T-helper 1 cell treated with Interleukin-12 subunit alpha and Interleukin-12 subunit beta and Interleukin-4 antibody, amounts not matched to agents 30 μg/mL and 1 μg/mL, for 36 hours (primary cell): ENCODE measurements at regions not wholly inside any gene's neighbourhood (a gene's known extent, or its start where the extent isn't known, plus 50 kb on each side); places are given as distances from the start of the nearest gene placed in this dataset.
"Not testable (repeated sequence)": the region's sequence is repeated elsewhere in the genome, so short reads cannot be mapped to it uniquely, and the experiment has no call there.

Experiments used
- H3K27ac Mint-ChIP-seq: one replicate; pipeline ENCODE4 v1.8.0; 2021; ENCODE audit warnings: mild to moderate bottlenecking, mixed read lengths
- H3K27me3 Mint-ChIP-seq: one replicate; pipeline ENCODE4 v1.8.0; 2021; ENCODE audit warnings: low read depth, mixed read lengths
- H3K36me3 Mint-ChIP-seq: one replicate; pipeline ENCODE4 v1.8.0; 2021; ENCODE audit warnings: low read depth, mixed read lengths
- H3K4me1 Mint-ChIP-seq: one replicate; pipeline ENCODE4 v1.8.0; 2021; ENCODE audit warnings: low read depth, mixed read lengths
- H3K4me3 Mint-ChIP-seq: one replicate; pipeline ENCODE4 v1.8.0; 2021; ENCODE audit warnings: mild to moderate bottlenecking, moderate library complexity, mixed read lengths
- H3K9me3 Mint-ChIP-seq: one replicate; pipeline ENCODE4 v1.8.0; 2021; ENCODE audit warnings: mixed read lengths

DNA sequence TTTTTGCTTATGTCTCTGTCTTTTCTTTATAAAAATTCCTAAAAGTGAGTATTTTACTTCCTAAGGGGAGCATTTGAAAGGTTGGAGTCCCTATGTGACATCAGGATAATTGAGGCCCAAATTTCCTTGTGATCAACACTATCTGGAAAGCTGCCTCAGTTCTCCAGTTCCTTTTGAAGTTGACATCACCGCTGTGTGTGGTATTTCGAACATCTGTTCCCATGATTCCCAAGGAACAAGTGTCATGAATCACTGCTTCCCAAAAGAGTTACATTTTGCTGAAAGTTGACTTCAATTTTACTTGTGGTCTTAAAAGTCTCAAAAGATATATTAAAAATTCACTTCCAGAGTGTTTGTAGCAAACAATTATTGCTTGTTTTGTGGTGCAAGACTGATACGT is 452.1 kb upstream of the RGMB start:
- Mint-ChIP-seq H3K9me3 (no peaks in the 10 kb centered on the region), H3K4me1 (no peaks in the 10 kb centered on the region), H3K36me3 (no peaks in the 10 kb centered on the region), H3K4me3 (no peak overlapping the region), H3K27me3 (no peaks in the 10 kb centered on the region), H3K27ac (no peak overlapping the region)

DNA sequence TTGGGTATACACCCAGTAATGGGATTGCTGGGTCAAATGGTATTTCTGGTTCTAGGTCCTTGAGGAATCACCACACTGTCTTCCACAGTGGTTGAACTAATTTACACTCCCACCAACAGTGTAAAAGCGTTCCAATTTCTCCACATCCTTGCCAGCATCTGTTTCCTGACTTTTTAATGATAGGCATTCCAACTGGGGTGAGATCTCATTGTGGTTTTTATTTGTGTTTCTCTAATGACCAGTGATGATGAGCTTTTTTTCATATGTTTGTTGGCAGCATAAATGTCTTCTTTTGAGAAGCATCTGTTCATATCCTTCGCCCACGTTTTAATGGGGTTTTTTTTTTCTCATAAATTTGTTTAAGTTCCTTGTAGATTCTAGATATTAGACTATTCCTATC is 448.3 kb upstream of the RGMB start:
- not testable (repeated sequence) for H3K36me3 Mint-ChIP-seq, H3K27ac Mint-ChIP-seq, H3K9me3 Mint-ChIP-seq, H3K4me3 Mint-ChIP-seq, H3K27me3 Mint-ChIP-seq, H3K4me1 Mint-ChIP-seq

DNA sequence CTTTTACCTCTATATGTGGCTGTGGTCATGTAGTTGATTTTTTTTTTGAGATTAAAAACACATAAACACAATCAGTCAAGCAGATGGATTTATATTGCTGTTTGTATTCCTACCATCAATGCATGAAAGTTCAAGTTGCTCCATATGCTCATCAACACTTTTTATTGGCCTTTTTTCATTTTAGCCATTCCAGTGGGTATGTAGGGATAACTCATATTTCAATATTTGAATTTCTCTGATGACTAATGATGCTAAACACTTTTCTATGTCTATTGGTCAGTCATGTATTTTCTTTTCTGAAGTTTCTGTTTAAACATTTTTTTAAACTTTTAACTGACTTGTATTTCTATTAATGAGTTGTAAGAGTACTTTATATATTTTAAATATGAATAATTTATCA is 445.4 kb upstream of the RGMB start:
- no peak overlapping the region for H3K4me3 Mint-ChIP-seq
- H3K27ac Mint-ChIP-seq, result no peak overlapping the region
- H3K27me3 Mint-ChIP-seq, result no peaks in the 10 kb centered on the region
- H3K36me3 Mint-ChIP-seq, result no peaks in the 10 kb centered on the region
- no peaks in the 10 kb centered on the region for H3K9me3 Mint-ChIP-seq
- H3K4me1 Mint-ChIP-seq, result no peaks in the 10 kb centered on the region

DNA sequence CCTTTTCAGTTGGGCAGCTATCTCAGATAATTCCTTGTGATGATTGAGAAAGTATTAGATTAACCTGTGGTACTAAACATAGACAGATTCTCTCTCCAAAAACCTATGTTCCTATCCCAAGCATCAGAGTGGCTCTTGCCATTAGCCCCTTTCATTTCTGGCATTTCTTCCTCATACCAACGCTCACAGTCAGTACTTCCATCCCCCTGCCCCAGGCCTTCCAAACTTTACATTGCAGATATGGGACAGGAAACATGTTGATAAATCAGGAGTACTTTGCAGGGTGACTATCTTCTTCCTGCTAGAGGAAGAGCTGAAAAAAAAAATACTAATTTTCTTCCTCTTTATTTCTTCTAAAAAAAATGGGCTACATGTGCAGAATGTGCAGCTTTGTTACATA is 442.6 kb upstream of the RGMB start:
- Mint-ChIP-seq H3K9me3 (no peaks in the 10 kb centered on the region), H3K27ac (no peak overlapping the region), H3K27me3 (no peaks in the 10 kb centered on the region), H3K4me3 (no peak overlapping the region), H3K4me1 (no peaks in the 10 kb centered on the region), H3K36me3 (no peaks in the 10 kb centered on the region)

DNA sequence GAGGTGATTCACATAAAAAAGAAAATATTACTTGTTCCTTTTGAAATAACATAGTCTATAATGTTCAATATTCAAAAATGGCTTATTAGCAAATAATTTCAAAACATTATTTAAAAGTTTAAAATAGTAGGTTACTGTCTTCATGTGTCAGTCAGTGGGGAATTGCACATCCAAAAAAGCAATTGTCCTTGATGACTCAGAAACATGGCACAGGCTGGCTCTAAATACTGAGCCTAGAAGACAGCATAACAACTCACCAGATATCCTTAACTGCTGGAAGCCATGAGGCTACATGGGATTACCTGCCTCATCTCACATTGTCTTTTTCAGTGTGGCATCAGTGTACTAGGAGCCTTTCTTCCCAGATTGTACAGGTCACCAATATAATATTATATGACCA is 439.5 kb upstream of the RGMB start:
- Mint-ChIP-seq H3K4me1 (no peaks in the 10 kb centered on the region), H3K9me3 (no peaks in the 10 kb centered on the region), H3K36me3 (no peaks in the 10 kb centered on the region), H3K27me3 (no peaks in the 10 kb centered on the region), H3K4me3 (no peak overlapping the region), H3K27ac (no peak overlapping the region)

DNA sequence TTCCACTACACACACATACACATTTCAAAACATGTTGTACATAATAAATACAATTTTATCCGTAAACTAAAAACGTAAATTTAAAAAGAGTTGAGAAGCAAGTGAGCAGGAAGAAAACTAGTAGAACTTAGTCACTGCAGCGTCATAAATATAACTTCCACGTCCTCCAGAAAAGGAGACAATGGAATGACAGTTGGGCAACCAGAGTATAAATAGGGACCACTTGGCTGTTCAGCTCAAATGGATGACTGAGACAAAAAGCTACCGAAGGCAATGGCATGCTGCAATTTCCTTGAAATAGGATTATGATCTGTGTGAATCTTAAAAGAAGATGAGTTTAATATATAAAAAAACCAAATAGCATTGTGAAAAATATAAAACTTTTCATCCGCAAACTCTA is 438.5 kb upstream of the RGMB start:
- Mint-ChIP-seq H3K27me3 (no peaks in the 10 kb centered on the region), H3K9me3 (no peaks in the 10 kb centered on the region), H3K4me1 (no peaks in the 10 kb centered on the region), H3K36me3 (no peaks in the 10 kb centered on the region), H3K4me3 (no peak overlapping the region), H3K27ac (no peak overlapping the region)

DNA sequence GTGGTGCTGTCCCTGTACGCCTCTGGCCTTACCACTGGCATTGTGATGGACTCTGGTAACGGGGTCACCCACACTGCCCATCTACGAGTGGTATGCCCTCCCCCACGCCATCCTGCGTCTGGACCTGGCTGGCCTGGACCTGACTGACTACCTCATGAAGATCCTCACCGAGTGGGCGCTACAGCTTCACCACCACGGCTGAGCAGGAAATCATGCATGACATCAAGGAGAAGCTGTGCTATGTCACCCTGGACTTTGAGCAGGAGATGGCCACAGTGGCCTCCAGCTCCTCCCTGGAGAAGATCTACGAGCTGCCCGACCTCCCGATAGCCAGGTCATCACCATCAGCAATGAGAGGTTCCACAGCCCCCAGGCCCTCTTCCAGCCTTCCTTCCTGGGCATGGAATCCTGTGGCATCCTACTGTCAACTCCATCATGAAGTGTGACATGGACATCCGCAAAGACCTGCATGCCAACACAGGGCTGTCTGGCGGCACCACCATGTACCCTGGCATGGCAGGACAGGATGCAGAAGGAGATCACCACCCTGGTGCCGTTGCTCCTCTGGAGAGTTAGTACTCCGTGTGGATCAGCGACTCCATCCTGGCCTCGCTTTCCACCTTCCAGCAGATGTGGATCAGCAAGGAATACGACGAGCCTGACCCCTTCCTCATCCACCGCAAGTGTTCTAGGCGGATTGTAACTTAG is 434.2 kb upstream of the RGMB start:
- H3K27ac Mint-ChIP-seq, result no peak overlapping the region
- no peaks in the 10 kb centered on the region for H3K36me3 Mint-ChIP-seq
- H3K4me3 Mint-ChIP-seq, result no peak overlapping the region
- peaks cover 3% of the 10 kb centered on the region for H3K9me3 Mint-ChIP-seq
- H3K4me1 Mint-ChIP-seq, result no peaks in the 10 kb centered on the region
- H3K27me3 Mint-ChIP-seq, result no peaks in the 10 kb centered on the region

DNA sequence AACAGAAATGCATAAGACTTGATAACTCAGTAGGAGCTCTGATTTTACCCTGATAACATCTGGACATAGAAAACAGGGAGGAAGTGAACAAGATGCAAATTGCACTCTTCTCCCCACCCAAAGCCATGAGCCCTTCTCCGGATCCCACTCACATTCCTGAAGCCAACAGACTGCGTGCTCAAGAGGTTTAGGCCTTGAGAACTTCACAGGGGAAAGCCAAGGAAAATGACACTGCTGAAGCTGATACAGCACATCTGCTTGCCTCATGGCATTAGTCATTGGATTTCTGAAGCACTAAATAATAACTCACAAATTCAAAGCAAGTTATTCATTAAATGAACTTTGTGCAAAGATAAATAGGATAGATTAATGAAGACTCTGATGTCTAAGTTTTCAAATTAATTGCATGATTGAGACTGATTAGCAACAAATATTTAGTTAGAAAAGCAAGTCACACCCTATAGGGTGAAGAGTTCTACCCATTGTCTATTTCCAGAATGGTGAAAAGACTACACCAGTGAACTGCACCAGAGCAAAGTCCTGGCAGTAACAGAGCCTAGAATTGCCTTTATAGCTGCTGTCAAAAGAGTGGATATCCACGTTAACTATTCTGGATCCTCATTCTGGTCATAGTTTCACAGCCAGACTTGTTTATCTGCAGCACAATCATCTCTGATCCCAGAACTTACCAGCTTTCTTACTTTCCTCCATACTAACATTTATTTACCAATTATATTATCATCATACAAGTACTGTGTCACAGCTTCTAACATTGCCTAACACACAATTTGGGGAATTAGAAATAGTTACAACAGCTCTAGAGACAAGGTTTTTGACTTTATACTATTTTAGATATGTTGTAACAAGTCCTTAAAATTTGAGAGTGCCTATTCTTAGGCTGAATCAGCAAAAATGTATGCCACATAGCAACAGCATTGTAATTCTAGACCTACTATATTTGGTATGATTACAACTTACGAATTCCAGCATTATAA is 432.1 kb upstream of the RGMB start:
- no peak overlapping the region for H3K27ac Mint-ChIP-seq
- no peaks in the 10 kb centered on the region for H3K27me3 Mint-ChIP-seq
- H3K9me3 Mint-ChIP-seq, result peaks cover 4% of the 10 kb centered on the region
- no peaks in the 10 kb centered on the region for H3K36me3 Mint-ChIP-seq
- H3K4me3 Mint-ChIP-seq, result no peak overlapping the region
- H3K4me1 Mint-ChIP-seq, result no peaks in the 10 kb centered on the region

DNA sequence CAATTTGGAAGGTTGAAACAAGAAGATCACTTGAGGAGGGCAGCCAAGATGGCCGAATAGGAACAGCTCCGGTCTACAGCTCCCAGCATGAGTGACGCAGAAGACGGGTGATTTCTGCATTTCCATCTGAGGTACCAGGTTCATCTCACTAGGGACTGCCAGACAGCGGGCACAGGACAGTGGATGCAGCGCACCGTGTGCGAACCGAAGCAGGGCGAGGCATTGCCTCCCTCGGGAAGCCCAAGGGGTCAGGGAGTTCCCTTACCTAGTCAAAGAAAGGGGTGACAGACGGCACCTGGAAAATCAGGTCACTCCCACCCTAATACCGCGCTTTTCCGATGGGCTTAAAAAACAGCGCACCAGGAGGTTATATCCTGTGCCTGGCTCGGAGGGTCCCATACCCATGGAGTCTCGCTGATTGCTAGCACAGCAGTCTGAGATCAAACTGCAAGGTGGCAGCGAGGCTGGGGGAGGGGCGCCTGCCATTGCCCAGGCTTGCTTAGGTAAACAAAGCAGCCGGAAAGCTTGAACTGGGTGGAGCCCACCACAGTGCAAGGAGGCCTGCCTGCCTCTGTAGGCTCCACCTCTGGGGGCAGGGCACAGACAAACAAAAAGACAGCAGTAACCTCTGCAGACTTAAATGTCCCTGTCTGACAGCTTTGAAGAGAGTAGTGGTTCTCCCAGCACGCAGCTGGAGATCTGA is 430.4 kb upstream of the RGMB start:
- H3K4me3 Mint-ChIP-seq, H3K27ac Mint-ChIP-seq, H3K27me3 Mint-ChIP-seq, H3K36me3 Mint-ChIP-seq, H3K9me3 Mint-ChIP-seq, H3K4me1 Mint-ChIP-seq: not testable (repeated sequence)

DNA sequence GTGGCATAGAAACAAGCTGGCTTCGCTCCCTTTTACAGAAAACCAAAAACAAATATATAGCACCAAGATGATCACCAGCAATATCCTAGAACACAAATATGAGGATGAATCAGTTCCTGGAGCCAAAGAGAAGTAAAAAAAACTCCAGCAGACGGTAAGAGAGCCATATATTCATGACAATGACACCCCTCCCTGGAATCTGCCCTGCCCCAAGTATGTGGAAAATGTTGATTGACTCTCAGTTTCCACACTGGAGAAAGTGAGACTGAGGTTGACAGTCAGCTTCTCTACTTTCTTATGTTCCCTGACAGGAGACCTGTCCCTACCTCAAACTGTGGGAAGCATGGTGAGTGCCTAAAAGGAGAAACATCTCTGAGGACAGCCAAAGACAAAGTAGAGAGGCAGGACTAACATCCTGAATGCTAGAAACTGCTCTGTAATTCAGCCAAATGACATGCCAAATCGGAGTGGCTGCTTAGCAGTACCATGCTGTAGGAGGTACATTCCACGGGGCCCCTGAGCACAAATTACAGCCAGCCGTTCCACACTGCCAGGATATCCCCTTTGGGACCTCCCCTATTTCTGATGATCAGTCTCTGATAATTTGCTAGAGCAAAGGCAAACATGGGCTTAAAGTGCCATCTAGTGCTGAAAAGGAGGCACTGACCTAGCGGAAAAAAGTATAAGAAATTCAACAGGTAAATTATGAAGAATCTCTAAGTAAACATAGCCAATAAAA is 424.0 kb upstream of the RGMB start:
- Mint-ChIP-seq H3K27ac (no peak overlapping the region), H3K4me3 (no peak overlapping the region), H3K9me3 (peaks cover 11% of the 10 kb centered on the region), H3K36me3 (no peaks in the 10 kb centered on the region), H3K4me1 (no peaks in the 10 kb centered on the region), H3K27me3 (no peaks in the 10 kb centered on the region)

DNA sequence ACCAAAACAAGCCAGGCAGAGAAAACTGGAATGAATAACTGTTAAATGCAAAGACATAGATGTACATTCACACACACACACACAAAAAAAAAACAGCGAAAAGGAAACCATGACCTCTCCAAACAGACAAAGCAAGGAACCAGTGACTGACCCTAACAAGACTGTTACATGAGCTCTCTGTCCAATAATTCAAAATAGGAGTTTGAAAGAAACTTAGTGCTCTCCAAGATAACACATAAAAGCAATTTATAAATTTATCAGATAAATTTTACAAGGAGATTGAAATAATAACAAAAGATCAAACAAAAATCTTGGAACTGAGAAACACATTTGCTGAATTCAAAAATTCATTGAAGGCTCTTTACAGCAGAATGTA is 423.5 kb upstream of the RGMB start:
- no peak overlapping the region for H3K4me3 Mint-ChIP-seq
- peaks cover 11% of the 10 kb centered on the region for H3K9me3 Mint-ChIP-seq
- H3K27ac Mint-ChIP-seq, result no peak overlapping the region
- H3K4me1 Mint-ChIP-seq, result no peaks in the 10 kb centered on the region
- H3K27me3 Mint-ChIP-seq, result no peaks in the 10 kb centered on the region
- H3K36me3 Mint-ChIP-seq, result no peaks in the 10 kb centered on the region

DNA sequence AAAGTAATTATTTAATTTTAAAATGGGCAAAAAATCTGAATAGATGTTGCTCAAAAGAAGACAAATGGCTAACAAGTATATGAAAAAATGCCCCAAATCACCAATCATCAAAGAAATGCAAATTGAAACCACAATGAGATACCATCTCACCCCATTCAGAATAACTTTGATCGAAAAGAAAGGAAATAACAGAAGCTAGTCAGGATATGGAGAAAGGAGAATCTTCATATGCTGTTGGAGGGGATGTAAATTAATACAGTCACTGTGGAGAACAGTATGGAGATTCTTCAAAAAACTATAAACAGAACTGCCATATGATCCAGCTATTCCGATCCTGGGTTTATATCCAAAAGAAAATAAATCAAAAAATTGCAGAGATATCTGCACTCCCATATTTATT is 418.5 kb upstream of the RGMB start:
- no peak overlapping the region for H3K4me3 Mint-ChIP-seq

DNA sequence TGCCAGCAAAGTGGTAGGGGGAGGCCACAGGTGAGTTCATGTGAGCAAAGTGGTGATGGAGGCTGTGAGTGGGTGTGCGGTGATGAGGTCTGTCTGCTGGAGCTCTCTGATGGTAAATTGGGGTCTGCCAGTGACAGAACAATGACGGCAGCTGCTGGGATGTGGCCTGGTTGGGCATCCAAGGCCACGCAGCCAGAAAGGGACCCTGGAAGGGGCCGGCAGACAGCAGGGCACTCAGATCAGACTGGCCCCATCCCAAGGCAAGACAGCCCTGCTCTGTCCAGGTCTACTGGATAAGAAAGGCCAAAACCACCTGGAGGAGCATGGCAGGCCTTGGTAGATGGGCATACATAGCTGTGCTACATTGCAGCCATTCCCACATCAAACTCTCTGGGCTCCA is 412.9 kb upstream of the RGMB start:
- no peak overlapping the region for H3K27ac Mint-ChIP-seq
- H3K4me1 Mint-ChIP-seq, result no peaks in the 10 kb centered on the region
- H3K36me3 Mint-ChIP-seq, result no peaks in the 10 kb centered on the region
- no peak overlapping the region for H3K4me3 Mint-ChIP-seq
- H3K27me3 Mint-ChIP-seq, result no peaks in the 10 kb centered on the region
- H3K9me3 Mint-ChIP-seq, result no peaks in the 10 kb centered on the region

More for the DNA sequence above, 418.5 kb upstream of the RGMB start:
- Mint-ChIP-seq H3K4me1 (no peaks in the 10 kb centered on the region), H3K9me3 (peaks cover 7% of the 10 kb centered on the region), H3K27ac (no peak overlapping the region), H3K36me3 (no peaks in the 10 kb centered on the region), H3K27me3 (no peaks in the 10 kb centered on the region)

DNA sequence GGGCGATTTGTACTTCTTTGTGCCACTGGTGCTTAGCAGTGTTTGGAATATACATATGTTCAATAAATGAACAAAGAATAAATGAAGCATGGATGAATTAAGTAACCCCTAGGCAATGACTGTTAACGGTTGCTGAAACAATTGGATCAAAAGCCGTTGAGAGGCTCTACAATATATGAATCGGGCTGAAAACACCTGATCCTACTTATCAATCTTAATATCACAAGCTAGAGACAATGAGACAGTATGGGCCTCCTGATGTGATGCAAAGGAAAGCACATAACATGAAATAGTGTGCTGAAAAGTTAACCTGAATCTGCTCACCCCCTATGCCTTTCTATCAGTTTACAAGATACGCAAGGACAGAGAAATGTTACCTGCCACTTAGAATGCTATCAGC is 410.3 kb upstream of the RGMB start:
- Mint-ChIP-seq H3K4me1 (no peaks in the 10 kb centered on the region), H3K27me3 (no peaks in the 10 kb centered on the region), H3K27ac (no peak overlapping the region), H3K36me3 (no peaks in the 10 kb centered on the region), H3K9me3 (no peaks in the 10 kb centered on the region), H3K4me3 (no peak overlapping the region)
